Vagina (tissue), 2 donors: ENCODE measurements at regions not wholly inside any gene's neighbourhood (a gene's known extent, or its start where the extent isn't known, plus 50 kb on each side); places are given as distances from the start of the nearest gene placed in this dataset.

ENCODE experiments used
- CTCF ChIP-seq, 3 experiments: fragments of 450-650 bp in 2 of 3; fragments of 200-600 bp in 1 of 3; sonication (generic) in 1 of 3; IDR thresholded peaks; one replicate each; pipeline ENCODE4 v1.5.1; 2017 to 2019; ENCODE audit warnings: antibody characterized with exemption in 3 of 3, mild to moderate bottlenecking in 2 of 3, moderate library complexity in 2 of 3
- POLR2A ChIP-seq, 2 donors: fragments of 450-650 bp; IDR thresholded peaks; one replicate each; pipeline ENCODE4 v1.6.1; 2017; ENCODE audit warnings: antibody characterized with exemption in 2 of 2, mild to moderate bottlenecking in 2 of 2, moderate library complexity in 2 of 2
- POLR2AphosphoS5 ChIP-seq, 2 donors: sonication (generic); formaldehyde crosslinking; IDR thresholded peaks; one replicate each; pipeline ENCODE4 v1.9.0; 2017; ENCODE audit warnings: antibody characterized with exemption in 2 of 2, mild to moderate bottlenecking in 2 of 2, low read depth in 1 of 2; ENCODE audit not compliant: insufficient read depth in 1 of 2

- no peak for TF ChIP-seq CTCF (IDR thresholded peaks at IDR 0.05)
- no peak for TF ChIP-seq POLR2AphosphoS5 (IDR thresholded peaks at IDR 0.05; ENCODE audit: insufficient read depth in 1 of 2, low read depth in 1 of 2)
- TF ChIP-seq POLR2A (IDR thresholded peaks at IDR 0.05) = no peak
These were observed 248.3 kb upstream of the CLEC14A start for GRCh38 chr14:38504175-38504574.
